ENCODE measurements at regions not wholly inside any gene's neighbourhood (a gene's known extent, or its start where the extent isn't known, plus 50 kb on each side); places are given as distances from the start of the nearest gene placed in this dataset.

- no peak for DNase-seq
These were observed 49.8 kb upstream of the PDZD8 start for GRCh38 chr10:117424883-117425649.

Data from activated CD8-positive, alpha-beta memory T cell treated with anti-CD3 and anti-CD28 coated beads, Interleukin-2, amount 50 U/mL, for 4 hours (primary cell).